OCI-LY1 (cell line): ENCODE measurements at regions not wholly inside any gene's neighbourhood (a gene's known extent, or its start where the extent isn't known, plus 50 kb on each side); places are given as distances from the start of the nearest gene placed in this dataset.

ENCODE experiments used
- H2AFZ ChIP-seq: fragments of 200-600 bp; sonication (generic), shearing (Covaris generic); 2 replicates; pipeline ENCODE4 v1.6.0; 2014; ENCODE audit warnings: antibody characterized with exemption, mild to moderate bottlenecking, low read length
- H3F3A ChIP-seq: fragments of 200-600 bp; sonication (generic), shearing (Covaris generic); 2 replicates; pipeline ENCODE4 v1.6.0; 2014; ENCODE audit warnings: mild to moderate bottlenecking, antibody characterized with exemption, low read length, moderate library complexity; ENCODE audit not compliant: insufficient read depth
- H3K27ac ChIP-seq: fragments of 200-600 bp; sonication (generic); 2 replicates; pipeline ENCODE4 v1.5.1; 2014; ENCODE audit warnings: low read length, mixed run types, mild to moderate bottlenecking, low read depth; ENCODE audit not compliant: poor library complexity, severe bottlenecking
- H3K27me3 ChIP-seq: fragments of 200-600 bp; sonication (generic); 2 replicates; pipeline ENCODE4 v1.6.0; 2014; ENCODE audit warnings: antibody characterized with exemption, mild to moderate bottlenecking, low read length, moderate library complexity; ENCODE audit not compliant: insufficient read depth
- H3K36me3 ChIP-seq: fragments of 200-600 bp; sonication (generic); 2 replicates; pipeline ENCODE4 v1.6.1; 2014; ENCODE audit warnings: mild to moderate bottlenecking, antibody characterized with exemption, low read length, moderate library complexity, mixed read lengths; ENCODE audit not compliant: insufficient read depth
- H3K4me1 ChIP-seq: fragments of 200-600 bp; sonication (generic); 2 replicates; pipeline ENCODE4 v1.5.1; 2014; ENCODE audit warnings: mild to moderate bottlenecking, low read length, moderate library complexity; ENCODE audit not compliant: insufficient read depth, severe bottlenecking
- H3K4me2 ChIP-seq: fragments of 200-600 bp; sonication (generic), shearing (Covaris generic); 2 replicates; pipeline ENCODE4 v1.6.1; 2014; ENCODE audit warnings: low read length
- H3K4me3 ChIP-seq: fragments of 200-600 bp; sonication (generic); 2 replicates; pipeline ENCODE4 v1.5.1; 2014; ENCODE audit warnings: low read length, low read depth, mild to moderate bottlenecking, mixed read lengths; ENCODE audit not compliant: poor library complexity, severe bottlenecking
- H3K79me2 ChIP-seq: fragments of 200-600 bp; shearing (Covaris generic); 2 replicates; pipeline ENCODE4 v1.6.1; 2016; ENCODE audit warnings: mixed run types, low read length, mixed read lengths; ENCODE audit not compliant: insufficient read depth
- H3K9ac ChIP-seq: fragments of 200-600 bp; sonication (generic), shearing (Covaris generic); 2 replicates; pipeline ENCODE4 v1.6.1; 2014; ENCODE audit warnings: mild to moderate bottlenecking, low read length, mixed read lengths
- H3K9me2 ChIP-seq: fragments of 200-600 bp; sonication (generic), shearing (Covaris generic); 2 replicates; pipeline ENCODE4 v1.6.1; 2014; ENCODE audit warnings: low read depth, mild to moderate bottlenecking, low read length, mixed read lengths
- H3K9me3 ChIP-seq: fragments of 200-600 bp; shearing (Covaris generic); 2 replicates; pipeline ENCODE4 v1.6.1; 2014; ENCODE audit warnings: low read length, mixed read lengths
- H4K20me1 ChIP-seq: fragments of 200-600 bp; sonication (generic), shearing (Covaris generic); 2 replicates; pipeline ENCODE4 v1.6.0; 2016; ENCODE audit warnings: mild to moderate bottlenecking, low read length; ENCODE audit not compliant: insufficient read depth
- CTCF ChIP-seq: fragments of 200-600 bp; sonication (generic), shearing (Covaris generic); IDR thresholded peaks from 2 replicates; pipeline ENCODE4 v1.5.1; 2017; ENCODE audit warnings: mild to moderate bottlenecking, antibody characterized with exemption, low read length, moderate library complexity, mixed read lengths
- EZH2 ChIP-seq: fragments of 200-600 bp; sonication (generic), shearing (Covaris generic); IDR thresholded peaks from 2 replicates; pipeline ENCODE4 v1.8.0; 2017; ENCODE audit warnings: borderline replicate concordance, mixed run types, mild to moderate bottlenecking, antibody characterized with exemption, low read length, moderate library complexity, mixed read lengths

- H3K27ac ChIP-seq, result no peak overlapping the region
- no peaks in the 10 kb centered on the region for H4K20me1 ChIP-seq
- no peaks in the 10 kb centered on the region for H3K36me3 ChIP-seq
- no peak overlapping the region for H3K4me2 ChIP-seq
- H3K79me2 ChIP-seq, result no peaks in the 10 kb centered on the region
- TF ChIP-seq CTCF, result no peak
- H3K9me3 ChIP-seq, result no peaks in the 10 kb centered on the region
- H3K9me2 ChIP-seq, result no peaks in the 10 kb centered on the region
- H3F3A ChIP-seq, result no peaks in the 10 kb centered on the region
- no peak overlapping the region for H2AFZ ChIP-seq
- no peak overlapping the region for H3K9ac ChIP-seq
- H3K4me1 ChIP-seq, result peaks cover 17% of the 10 kb centered on the region
- H3K27me3 ChIP-seq, result no peaks in the 10 kb centered on the region
- H3K4me3 ChIP-seq, result no peak overlapping the region
Measured at GRCh38 chr5:135140446-135141204, 106.6 kb upstream of the PITX1 start.

- peaks cover 21% of the 10 kb centered on the region for H3K4me1 ChIP-seq
- no peak overlapping the region for H3K9ac ChIP-seq
- H3K4me2 ChIP-seq, result no peak overlapping the region
- no peak overlapping the region for H2AFZ ChIP-seq
- H3K9me3 ChIP-seq, result no peaks in the 10 kb centered on the region
- no peaks in the 10 kb centered on the region for H3K36me3 ChIP-seq
- H3K4me3 ChIP-seq, result no peak overlapping the region
- H3K27ac ChIP-seq, result no peak overlapping the region
- no peaks in the 10 kb centered on the region for H3K79me2 ChIP-seq
- no peaks in the 10 kb centered on the region for H3F3A ChIP-seq
- no peaks in the 10 kb centered on the region for H3K27me3 ChIP-seq
- no peak for TF ChIP-seq EZH2
- no peak for TF ChIP-seq CTCF
- no peaks in the 10 kb centered on the region for H4K20me1 ChIP-seq
- H3K9me2 ChIP-seq, result no peaks in the 10 kb centered on the region
Measured at GRCh38 chr5:135139381-135140134, 105.5 kb upstream of the PITX1 start.

GRCh38 chr5:135138116-135138850 lies 104.3 kb upstream of the PITX1 start:
- H3F3A ChIP-seq, result no peaks in the 10 kb centered on the region
- no peak overlapping the region for H3K9ac ChIP-seq
- H3K4me2 ChIP-seq, result no peak overlapping the region
- H3K9me3 ChIP-seq, result no peaks in the 10 kb centered on the region
- no peaks in the 10 kb centered on the region for H3K36me3 ChIP-seq
- no peaks in the 10 kb centered on the region for H3K9me2 ChIP-seq
- no peak overlapping the region for H3K27ac ChIP-seq
- no peak overlapping the region for H2AFZ ChIP-seq
- H3K79me2 ChIP-seq, result no peaks in the 10 kb centered on the region
- no peak for TF ChIP-seq CTCF
- no peak for TF ChIP-seq EZH2
- peaks cover 21% of the 10 kb centered on the region for H3K4me1 ChIP-seq
- no peaks in the 10 kb centered on the region for H3K27me3 ChIP-seq
- H4K20me1 ChIP-seq, result no peaks in the 10 kb centered on the region
- no peak overlapping the region for H3K4me3 ChIP-seq
